ENCODE measurements at regions not wholly inside any gene's neighbourhood (a gene's known extent, or its start where the extent isn't known, plus 50 kb on each side); places are given as distances from the start of the nearest gene placed in this dataset.

DNA sequence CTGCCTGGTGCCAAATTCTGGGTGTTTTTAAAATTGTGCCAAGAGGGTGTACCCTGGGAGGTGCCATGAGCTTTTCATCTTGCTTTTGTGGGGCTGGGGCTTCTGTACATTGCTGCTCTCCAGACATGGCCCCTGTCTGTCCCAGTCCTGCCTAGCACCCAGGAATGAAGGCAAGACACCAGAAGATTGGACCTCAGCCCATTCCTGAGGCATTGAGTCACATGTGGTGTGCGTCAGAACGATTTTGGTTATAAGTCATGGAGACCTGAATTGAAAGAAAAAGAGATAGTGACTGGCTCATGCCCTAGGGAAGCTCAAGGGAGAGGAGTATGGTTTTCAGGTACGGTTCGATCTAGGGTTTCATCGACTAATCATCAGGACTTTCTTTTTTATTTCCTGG, 493.2 kb downstream of the TYW1 start:
- TF ChIP-seq, protein P1, sequence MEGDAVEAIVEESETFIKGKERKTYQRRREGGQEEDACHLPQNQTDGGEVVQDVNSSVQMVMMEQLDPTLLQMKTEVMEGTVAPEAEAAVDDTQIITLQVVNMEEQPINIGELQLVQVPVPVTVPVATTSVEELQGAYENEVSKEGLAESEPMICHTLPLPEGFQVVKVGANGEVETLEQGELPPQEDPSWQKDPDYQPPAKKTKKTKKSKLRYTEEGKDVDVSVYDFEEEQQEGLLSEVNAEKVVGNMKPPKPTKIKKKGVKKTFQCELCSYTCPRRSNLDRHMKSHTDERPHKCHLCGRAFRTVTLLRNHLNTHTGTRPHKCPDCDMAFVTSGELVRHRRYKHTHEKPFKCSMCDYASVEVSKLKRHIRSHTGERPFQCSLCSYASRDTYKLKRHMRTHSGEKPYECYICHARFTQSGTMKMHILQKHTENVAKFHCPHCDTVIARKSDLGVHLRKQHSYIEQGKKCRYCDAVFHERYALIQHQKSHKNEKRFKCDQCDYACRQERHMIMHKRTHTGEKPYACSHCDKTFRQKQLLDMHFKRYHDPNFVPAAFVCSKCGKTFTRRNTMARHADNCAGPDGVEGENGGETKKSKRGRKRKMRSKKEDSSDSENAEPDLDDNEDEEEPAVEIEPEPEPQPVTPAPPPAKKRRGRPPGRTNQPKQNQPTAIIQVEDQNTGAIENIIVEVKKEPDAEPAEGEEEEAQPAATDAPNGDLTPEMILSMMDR (IDR thresholded peaks at IDR 0.05; ENCODE audit: low read depth, low read length, poor library complexity, severe bottlenecking): no peak
- no peak for TF ChIP-seq EZH2phosphoT487 (IDR thresholded peaks at IDR 0.05; ENCODE audit: borderline replicate concordance, low read length)

Data from DOHH2 (cell line).